ENCODE measurements at regions not wholly inside any gene's neighbourhood (a gene's known extent, or its start where the extent isn't known, plus 50 kb on each side); places are given as distances from the start of the nearest gene placed in this dataset.

GRCh38 chr4:180219080-180219479 lies 2024.1 kb upstream of the TENM3 start:
- Histone ChIP-seq H3K27ac (ENCODE audit: control insufficient read depth, insufficient read depth) (no peak overlapping the region), H3K4me2 (ENCODE audit: control insufficient read depth, insufficient read depth) (no peak overlapping the region), H3K27me3 (replicated peaks in 1 of 2; ENCODE audit: control insufficient read depth in 2 of 2, insufficient read depth in 2 of 2, low read length in 1 of 2) (no peaks in the 10 kb centered on the region), H3K4me3 (no peak overlapping the region), H3K4me1 (ENCODE audit: control insufficient read depth, insufficient read depth, low read length) (no peaks in the 10 kb centered on the region), H3K9ac (ENCODE audit: control insufficient read depth, insufficient read depth, low read length) (no peak overlapping the region), H3K79me2 (ENCODE audit: control insufficient read depth, insufficient read depth, low read length) (no peaks in the 10 kb centered on the region), H3K9me3 (replicated peaks; ENCODE audit: control insufficient read depth, insufficient read depth, low read length) (no peaks in the 10 kb centered on the region), H4K20me1 (ENCODE audit: control insufficient read depth, insufficient read depth) (no peaks in the 10 kb centered on the region), H3K36me3 (ENCODE audit: control insufficient read depth in 2 of 2, insufficient read depth in 2 of 2, low read length in 1 of 2) (no peaks in the 10 kb centered on the region), H2AFZ (ENCODE audit: control insufficient read depth, low read depth, low read length) (no peak overlapping the region)
- FAIRE-seq (no peak), ATAC-seq (no peak), DNase-seq (ENCODE audit: low read depth, low spot score) (no peak)
- SMC1A ChIA-PET (ENCODE audit: uncharacterized antibody, unreplicated experiment): no interaction called here
- POLR2A ChIA-PET: no interaction called here
- 88% methylated on average over 3 of the region's 3 CpGs for WGBS (ENCODE audit: insufficient coverage, insufficient replicate concordance, low lambda C conversion rate, missing lambda C conversion rate)
- intact Hi-C loops (cut with micrococcal nuclease; ENCODE audit: unreplicated experiment): no loop called here
- RAD21 ChIA-PET (ENCODE audit: unreplicated experiment): no interaction called here
- no TSS peak for BruUV-seq (replicated peaks)
- TF ChIP-seq ZNF207 (IDR thresholded peaks at IDR 0.05; ENCODE audit: borderline replicate concordance): no peak
- TF ChIP-seq MLLT1 (IDR thresholded peaks at IDR 0.05): no peak
- no peak for TF ChIP-seq ESRRA (IDR thresholded peaks at IDR 0.05; ENCODE audit: low read length)
- no peak for TF ChIP-seq NFYA (IDR thresholded peaks at IDR 0.05; ENCODE audit: borderline replicate concordance, low read depth, low read length)
- no peak for TF ChIP-seq CEBPB (IDR thresholded peaks at IDR 0.05; ENCODE audit: borderline replicate concordance in 1 of 2, low read depth in 2 of 2, low read length in 2 of 2)
- CTCF ChIA-PET: no interaction called here
- in situ Hi-C loops (cut with MboI): no loop called here

GRCh38 chr4:180225977-180226376 lies 2017.2 kb upstream of the TENM3 start:
- ChIA-PET POLR2A (no interaction called here), CTCF (no interaction called here), RAD21 (ENCODE audit: unreplicated experiment) (no interaction called here), SMC1A (ENCODE audit: uncharacterized antibody, unreplicated experiment) (no interaction called here)
- no peak for FAIRE-seq
- no peak for ATAC-seq
- no peak overlapping the region for H3K4me2 ChIP-seq (ENCODE audit: control insufficient read depth, insufficient read depth)
- H3K79me2 ChIP-seq (ENCODE audit: control insufficient read depth, insufficient read depth, low read length): no peaks in the 10 kb centered on the region
- in situ Hi-C loops (cut with MboI): no loop called here
- BruUV-seq (replicated peaks): no TSS peak
- no peaks in the 10 kb centered on the region for H4K20me1 ChIP-seq (ENCODE audit: control insufficient read depth, insufficient read depth)
- no peaks in the 10 kb centered on the region for H3K27me3 ChIP-seq (replicated peaks in 1 of 2; ENCODE audit: control insufficient read depth in 2 of 2, insufficient read depth in 2 of 2, low read length in 1 of 2)
- H3K36me3 ChIP-seq (ENCODE audit: control insufficient read depth in 2 of 2, insufficient read depth in 2 of 2, low read length in 1 of 2): no peaks in the 10 kb centered on the region
- no peaks in the 10 kb centered on the region; the same call in 2 of the 3 replicates for H3K9me3 ChIP-seq (replicated peaks; ENCODE audit: control insufficient read depth, insufficient read depth, low read length)
- no peak overlapping the region for H3K9ac ChIP-seq (ENCODE audit: control insufficient read depth, insufficient read depth, low read length)
- H3K4me3 ChIP-seq: no peak overlapping the region
- intact Hi-C loops (cut with micrococcal nuclease; ENCODE audit: unreplicated experiment): no loop called here
- H2AFZ ChIP-seq (ENCODE audit: control insufficient read depth, low read depth, low read length): no peak overlapping the region
- no peak for DNase-seq (ENCODE audit: low read depth, low spot score)
- 57% methylated on average over 1 of the region's 1 CpG for WGBS (ENCODE audit: insufficient coverage, insufficient replicate concordance, low lambda C conversion rate, missing lambda C conversion rate)
- H3K4me1 ChIP-seq (ENCODE audit: control insufficient read depth, insufficient read depth, low read length): no peaks in the 10 kb centered on the region
- no peak overlapping the region for H3K27ac ChIP-seq (ENCODE audit: control insufficient read depth, insufficient read depth)
- TF ChIP-seq FOS (IDR thresholded peaks at IDR 0.05; ENCODE audit: borderline replicate concordance, extremely low read depth, insufficient read length) (no peak), SUZ12 (IDR thresholded peaks at IDR 0.05; ENCODE audit: unreplicated experiment) (no peak), NFYA (IDR thresholded peaks at IDR 0.05; ENCODE audit: borderline replicate concordance, low read depth, low read length) (no peak), ETV6 (conservative IDR thresholded peaks at IDR 0.05 in 1 of 2, IDR thresholded peaks at IDR 0.05 in 1 of 2; ENCODE audit: borderline replicate concordance in 1 of 2, low read depth in 1 of 2) (no peak), KLF5 (IDR thresholded peaks at IDR 0.05; ENCODE audit: partially characterized antibody) (no peak), EZH2 (IDR thresholded peaks at IDR 0.05; ENCODE audit: borderline replicate concordance, control insufficient read depth, low read depth, low read length) (no peak), MXI1 (IDR thresholded peaks at IDR 0.05; ENCODE audit: low read depth, low read length) (no peak), CREB1 (IDR thresholded peaks at IDR 0.05; ENCODE audit: low read depth) (no peak), SIN3A (IDR thresholded peaks at IDR 0.05; ENCODE audit: low read depth, low read length) (no peak), SMAD1 (IDR thresholded peaks at IDR 0.05; ENCODE audit: low read depth, partially characterized antibody) (no peak), EGR1 (IDR thresholded peaks at IDR 0.05; ENCODE audit: borderline replicate concordance in 1 of 2, low read depth in 2 of 2, low read length in 2 of 2) (no peak), TAF1 (IDR thresholded peaks at IDR 0.05; ENCODE audit: borderline replicate concordance, low read depth, low read length) (no peak), SMC3 (IDR thresholded peaks at IDR 0.05; ENCODE audit: borderline replicate concordance, low read length) (no peak), ESRRA (IDR thresholded peaks at IDR 0.05; ENCODE audit: low read length) (no peak), CBFB (IDR thresholded peaks at IDR 0.05; ENCODE audit: low read depth) (no peak), SREBF2 (IDR thresholded peaks at IDR 0.05; ENCODE audit: low read length) (no peak)

Measured in GM12878 (cell line).